HEK293 (cell line): ENCODE measurements at regions not wholly inside any gene's neighbourhood (a gene's known extent, or its start where the extent isn't known, plus 50 kb on each side); places are given as distances from the start of the nearest gene placed in this dataset.

Experiments
- CTCF ChIA-PET: fragments of 350-600 bp; formaldehyde crosslinking; extraction: SDS; loops from one replicate; lab custom pipeline; 2021; ENCODE audit warnings: antibody characterized with exemption; lab: Yijun Ruan, JAX
- POLR2A ChIA-PET: fragments of 300-600 bp; formaldehyde crosslinking; extraction: SDS; loops from one replicate; lab custom pipeline; 2020; ENCODE audit warnings: antibody characterized with exemption, inconsistent platforms; lab: Yijun Ruan, JAX
- H3K27ac ChIP-seq: fragments of 200-500 bp; sonication (Bioruptor generic); 2 replicates; pipeline ENCODE4 v1.5.1; 2014; ENCODE audit warnings: low read depth, low read length, control low read depth, inconsistent platforms; ENCODE audit errors: extremely low read depth
- H3K36me3 ChIP-seq, 2 experiments: fragments of 200-500 bp in 1 of 2; sonication (Bioruptor generic) in 1 of 2; 1 replicate in 1 of 2; 2 replicates in 1 of 2; pipeline ENCODE4 v1.5.1; 2014 to 2017; ENCODE audit warnings: inconsistent platforms in 2 of 2, low read length in 2 of 2; ENCODE audit not compliant: control insufficient read depth in 2 of 2, insufficient read depth in 1 of 2
- H3K4me1 ChIP-seq: fragments of 200-500 bp; sonication (Bioruptor generic); 2 replicates; pipeline ENCODE4 v1.5.1; 2014; ENCODE audit warnings: mild to moderate bottlenecking, low read length, inconsistent platforms; ENCODE audit not compliant: control insufficient read depth, insufficient read depth
- H3K4me3 ChIP-seq: 2 replicates; pipeline ENCODE4 v1.5.1; 2011; ENCODE audit warnings: low read depth, mild to moderate bottlenecking, control low read depth, low read length, moderate library complexity
- H3K9me3 ChIP-seq: fragments of 200-500 bp; sonication (Bioruptor generic); 2 replicates; pipeline ENCODE4 v1.5.1; 2014; ENCODE audit warnings: low read depth, low read length, inconsistent platforms; ENCODE audit not compliant: control insufficient read depth, insufficient read depth
- ATF2 ChIP-seq: fragments of 450-650 bp; formaldehyde crosslinking; IDR thresholded peaks from 2 replicates; pipeline ENCODE4 v1.5.1; 2016; ENCODE audit warnings: missing biosample characterization, missing genetic modification characterization, low read depth
- HOXD13 ChIP-seq: sonication (generic); formaldehyde crosslinking; IDR thresholded peaks from 2 replicates; pipeline ENCODE4 v1.8.0; 2022; ENCODE audit warnings: missing genetic modification reagents, borderline replicate concordance
- PRDM6 ChIP-seq: fragments of 450-650 bp; formaldehyde crosslinking; IDR thresholded peaks from 2 replicates; pipeline ENCODE4 v1.5.1; 2017; ENCODE audit warnings: missing biosample characterization, missing genetic modification characterization
- ZBTB20 ChIP-seq: fragments of 450-650 bp; formaldehyde crosslinking; IDR thresholded peaks from 2 replicates; pipeline ENCODE4 v1.5.1; 2016; ENCODE audit warnings: missing biosample characterization, missing genetic modification characterization
- ZBTB26 ChIP-seq: fragments of 450-650 bp; formaldehyde crosslinking; optimal IDR thresholded peaks from 2 replicates; pipeline ENCODE3; 2016; ENCODE audit warnings: missing biosample characterization, mild to moderate bottlenecking, missing genetic modification characterization
- ZNF132 ChIP-seq: fragments of 450-650 bp; formaldehyde crosslinking; IDR thresholded peaks from 2 replicates; pipeline ENCODE4 v1.5.1; 2017; ENCODE audit warnings: missing biosample characterization, missing genetic modification characterization, borderline replicate concordance
- ZNF175 ChIP-seq: fragments of 450-650 bp; formaldehyde crosslinking; IDR thresholded peaks from 2 replicates; pipeline ENCODE4 v1.5.1; 2016; ENCODE audit warnings: missing biosample characterization, missing genetic modification characterization
- ZNF2 ChIP-seq: fragments of 450-650 bp; formaldehyde crosslinking; IDR thresholded peaks from 2 replicates; pipeline ENCODE4 v1.5.1; 2016; ENCODE audit warnings: missing biosample characterization, missing genetic modification characterization
- ZNF214 ChIP-seq: fragments of 450-650 bp; formaldehyde crosslinking; IDR thresholded peaks from 2 replicates; pipeline ENCODE4 v1.5.1; 2017; ENCODE audit warnings: missing biosample characterization, mild to moderate bottlenecking, missing genetic modification characterization, borderline replicate concordance
- ZNF24 ChIP-seq: fragments of 450-650 bp; formaldehyde crosslinking; IDR thresholded peaks from 2 replicates; pipeline ENCODE4 v1.5.1; 2016; ENCODE audit warnings: missing biosample characterization, missing genetic modification characterization
- ZNF280C ChIP-seq: fragments of 450-650 bp; formaldehyde crosslinking; IDR thresholded peaks from 2 replicates; pipeline ENCODE4 v1.5.1; 2016; ENCODE audit warnings: missing biosample characterization, missing genetic modification characterization
- ZNF311 ChIP-seq: fragments of 450-650 bp; formaldehyde crosslinking; IDR thresholded peaks from 2 replicates; pipeline ENCODE4 v1.5.1; 2017; ENCODE audit warnings: missing biosample characterization, missing genetic modification characterization, borderline replicate concordance
- ZNF350 ChIP-seq: fragments of 450-650 bp; formaldehyde crosslinking; IDR thresholded peaks from 2 replicates; pipeline ENCODE4 v1.5.0; 2017; ENCODE audit warnings: missing biosample characterization, mild to moderate bottlenecking, missing genetic modification characterization
- ZNF394 ChIP-seq: fragments of 450-650 bp; formaldehyde crosslinking; IDR thresholded peaks from 2 replicates; pipeline ENCODE4 v1.5.1; 2016; ENCODE audit warnings: missing biosample characterization, missing genetic modification characterization, mild to moderate bottlenecking, moderate library complexity, borderline replicate concordance
- ZNF398 ChIP-seq: fragments of 450-650 bp; formaldehyde crosslinking; IDR thresholded peaks from 2 replicates; pipeline ENCODE4 v1.5.1; 2017; ENCODE audit warnings: missing biosample characterization, missing genetic modification characterization
- ZNF600 ChIP-seq: fragments of 450-650 bp; formaldehyde crosslinking; IDR thresholded peaks from 2 replicates; pipeline ENCODE4 v1.5.1; 2016; ENCODE audit warnings: missing biosample characterization, missing genetic modification characterization
- ZNF623 ChIP-seq: fragments of 450-650 bp; formaldehyde crosslinking; IDR thresholded peaks from 2 replicates; pipeline ENCODE4 v1.5.1; 2016; ENCODE audit warnings: missing biosample characterization, missing genetic modification characterization
- ZNF626 ChIP-seq: fragments of 450-650 bp; sonication (Bioruptor Pico); formaldehyde crosslinking; IDR thresholded peaks from 2 replicates; pipeline ENCODE4 v1.5.1; 2018; ENCODE audit warnings: missing biosample characterization, missing genetic modification characterization, inconsistent platforms
- ZNF777 ChIP-seq: fragments of 450-650 bp; formaldehyde crosslinking; IDR thresholded peaks from 2 replicates; pipeline ENCODE4 v1.5.1; 2017; ENCODE audit warnings: missing biosample characterization, missing genetic modification characterization, borderline replicate concordance

GRCh38 chr6:103018426-103018825, 1624.9 kb downstream of the GRIK2 start:
- Histone ChIP-seq H3K4me1 (no peaks in the 10 kb centered on the region), H3K27ac (no peak overlapping the region), H3K4me3 (no peak overlapping the region), H3K9me3 (no peaks in the 10 kb centered on the region), H3K36me3 (no peaks in the 10 kb centered on the region)
- ChIA-PET CTCF (no interaction called here), POLR2A (no interaction called here)
- TF ChIP-seq ZNF350 (tag by site-specific recombination) = no peak
- TF ChIP-seq ZNF394 (tag by site-specific recombination) = no peak
- no peak for TF ChIP-seq ZNF280C (tag by site-specific recombination)
- TF ChIP-seq ZNF626 (tag by site-specific recombination) = no peak
- no peak for TF ChIP-seq ATF2 (tag by site-specific recombination)
- TF ChIP-seq ZNF214 = no peak
- TF ChIP-seq ZNF600 = no peak
- no peak for TF ChIP-seq HOXD13

GRCh38 chr6:103017878-103018277, 1624.4 kb downstream of the GRIK2 start:
- Histone ChIP-seq H3K36me3 (no peaks in the 10 kb centered on the region), H3K27ac (no peak overlapping the region), H3K4me3 (no peak overlapping the region)
- no peak for TF ChIP-seq ZBTB26 (tag by site-specific recombination)
- TF ChIP-seq ZNF132 (tag by site-specific recombination) = no peak
- no peak for TF ChIP-seq ZNF398 (tag by site-specific recombination)
- no peak for TF ChIP-seq ZNF24 (tag by site-specific recombination)
- TF ChIP-seq PRDM6 = no peak
- TF ChIP-seq ZNF623 (tag by site-specific recombination) = no peak
- no peak for TF ChIP-seq ZBTB20 (tag by site-specific recombination)
- no peak for TF ChIP-seq ZNF777
- TF ChIP-seq ZNF311 (tag by site-specific recombination) = no peak
- no peak for TF ChIP-seq ZNF2 (tag by site-specific recombination)
- no peak for TF ChIP-seq ZNF175
- TF ChIP-seq, all 188 proteins: peak for 0
- POLR2A ChIA-PET = no interaction called here
- no peaks in the 10 kb centered on the region for H3K4me1 ChIP-seq
- no peaks in the 10 kb centered on the region for H3K9me3 ChIP-seq
- CTCF ChIA-PET = no interaction called here
